Heart right ventricle (tissue), 16 donors: ENCODE measurements at regions not wholly inside any gene's neighbourhood (a gene's known extent, or its start where the extent isn't known, plus 50 kb on each side); places are given as distances from the start of the nearest gene placed in this dataset.

Experiments used
- ATAC-seq, 8 donors: fragments of 200-7000 bp; cut with Tn5 transposase; one replicate each; pipeline ENCODE4 v1.9.1; 2020; ENCODE audit warnings: mild to moderate bottlenecking in 8 of 8, moderate library complexity in 8 of 8, moderate number of reproducible peaks in 1 of 8
- DNase-seq, 2 donors: peaks; one replicate each; pipeline ENCODE4 v3.0.0-alpha.2; 2020
- H3K27ac ChIP-seq, 10 donors: fragments of 200-600 bp; sonication (generic) in 2 of 10; one replicate each; pipeline versions ENCODE4 v1.5.0 to v1.8.0; 2020 to 2022; ENCODE audit warnings: mild to moderate bottlenecking in 3 of 10
- H3K27me3 ChIP-seq, 7 donors: fragments of 200-600 bp; one replicate each; pipeline ENCODE4 v1.8.0; 2021 to 2022; ENCODE audit warnings: mild to moderate bottlenecking in 2 of 7
- H3K36me3 ChIP-seq, 9 donors: fragments of 200-600 bp; sonication (generic) in 1 of 9; one replicate each; pipeline versions ENCODE4 v1.5.0 to v1.8.0; 2020 to 2022; ENCODE audit warnings: mild to moderate bottlenecking in 2 of 9
- H3K4me1 ChIP-seq, 9 donors: fragments of 200-600 bp; sonication (generic) in 1 of 9; one replicate each; pipeline versions ENCODE4 v1.5.0 to v1.8.0; 2020 to 2022; ENCODE audit warnings: mild to moderate bottlenecking in 4 of 9
- H3K4me3 ChIP-seq, 10 donors: fragments of 200-600 bp; sonication (generic) in 2 of 10; one replicate each; pipeline versions ENCODE4 v1.5.0 to v1.8.0; 2020 to 2022; ENCODE audit warnings: mild to moderate bottlenecking in 7 of 10, moderate library complexity in 2 of 10
- H3K9me3 ChIP-seq, 11 donors: fragments of 200-600 bp in 10 of 11; sonication (generic) in 2 of 11; one replicate each; pipeline versions ENCODE4 v1.5.0 to v1.8.0; 2013 to 2022; ENCODE audit warnings: mild to moderate bottlenecking in 2 of 11, control low read depth in 1 of 11, moderate library complexity in 1 of 11
- CTCF ChIP-seq, 9 donors: fragments of 200-600 bp; sonication (generic) in 2 of 9; IDR thresholded peaks; one replicate each; pipeline versions ENCODE4 v1.5.0 to v1.8.0; 2021 to 2022; ENCODE audit warnings: antibody characterized with exemption in 9 of 9, mild to moderate bottlenecking in 5 of 9, moderate library complexity in 1 of 9
- WGBS, 2 donors: extraction: QIAGEN DNeasy Blood & Tissue Kit; methylation state at CpG; one replicate each; pipeline ENCODE4 v1.1.7; 2013; ENCODE audit warnings: inconsistent platforms in 1 of 2; 5-methylcytosine and 5-hydroxymethylcytosine counted together
- intact Hi-C, 10 donors: fragments of 100-400 bp; cut with DNase I; formaldehyde crosslinking; loops; one replicate each; pipeline versions ENCODE4 v1.11.1 to v1.14.2; 2022
- donor health status: Arrhythmogenic right ventricular cardiomyopathy.
- donor health status: ischemic (EF 13 %, LVEDD 7.1; RV severe dilation, severe dysfunction).
- donor health status: healthy with polysubstance abuse.
- donor health status: DM: no; HTN: yes; CAD: no.
- donor health status: DM: no; HTN: no; CAD: no.
- donor health status: ischemic (EF 25% LVEDD 6.9; RV normal size, moderate dysfunction).
- donor health status: ischemic (EF 25% LVEDD 5.7; RV mildly dilated, moderate dysfunction).
- donor health status: healthy.
- donor health status: DM: yes; HTN: yes; CAD: no.
- donor health status: Ischemic cardiomyopathy.
- donor health status: ischemic (EF 35%, LVEDD 5.7; RV mildly dilated, moderate dysfunction).
- donor health status: nonischemic (EF 11% LVEDD 7.7; RV severe dilation, severe dysfunction).
- donor health status: DM: yes; HTN: yes; CAD: no.
- donor health status: PGD.
- donor health status: ischemic (EF 29% LVEDD 5.4; RV normal size, mild dysfunction).
- donor health status: nonischemic (EF 23%, LVEDD 6.1; RV moderate dilation, normal function).

DNA sequence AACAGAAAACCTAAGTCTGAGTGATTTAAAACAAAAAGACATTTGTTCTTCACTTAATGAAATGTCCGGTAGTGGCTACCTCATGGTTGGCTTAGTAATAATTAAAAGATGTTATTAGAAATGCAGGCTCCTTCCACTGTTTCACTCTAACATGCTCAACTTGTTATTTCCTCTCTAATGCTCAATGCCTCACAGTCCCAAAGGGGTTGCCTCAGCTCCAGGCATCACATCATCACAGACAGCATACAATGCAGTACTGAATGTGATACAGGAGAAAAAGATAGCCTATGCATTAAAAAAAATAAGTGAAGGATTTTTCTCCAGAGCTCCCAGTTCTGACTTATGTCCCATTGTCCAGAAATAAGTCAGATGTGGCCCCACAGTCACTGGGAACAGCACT is 1077.0 kb upstream of the TMEM132C start:
- intact Hi-C loops, result no loop called here
- DNase-seq, result no peak
- no peak for ATAC-seq

DNA sequence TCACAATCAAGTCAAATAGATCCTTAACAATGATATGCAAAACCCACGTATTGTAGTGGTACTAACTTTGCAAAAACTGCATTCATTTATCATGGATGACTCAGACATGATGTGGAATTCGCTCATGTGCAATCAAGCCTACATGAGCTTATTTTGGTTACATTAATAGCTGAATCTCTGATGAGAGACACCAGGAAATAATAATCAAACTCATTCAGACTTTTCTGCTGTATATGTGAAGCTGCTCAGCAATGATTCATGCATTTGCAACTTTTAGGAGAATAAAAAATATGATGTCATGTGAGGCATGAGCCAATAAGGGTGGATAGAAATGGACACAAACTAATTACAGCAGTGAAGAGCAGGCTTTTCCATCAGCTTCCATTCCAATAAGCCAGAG is 1075.8 kb upstream of the TMEM132C start:
- WGBS, 2 donors, result 61 to 75% methylated on average over 2 of the region's 2 CpGs
- Histone ChIP-seq H3K9me3 (peaks cover 0 to 9% (median 0%) of the 10 kb centered on the region in 11 donors), H3K4me1 (no peaks in the 10 kb centered on the region), H3K27ac (no peak overlapping the region), H3K27me3 (peaks cover 0 to 13% (median 0%) of the 10 kb centered on the region in 7 donors), H3K4me3 (no peak overlapping the region), H3K36me3 (no peaks in the 10 kb centered on the region)
- TF ChIP-seq CTCF (IDR thresholded peaks at IDR 0.05), result no peak
- intact Hi-C loops, result no loop called here
- ATAC-seq (no peak), DNase-seq (no peak)

More for the DNA sequence above, 1077.0 kb upstream of the TMEM132C start:
- no peaks in the 10 kb centered on the region for H3K36me3 ChIP-seq
- peaks cover 0 to 10% (median 0%) of the 10 kb centered on the region in 7 donors for H3K27me3 ChIP-seq
- no peak overlapping the region for H3K4me3 ChIP-seq
- no peak overlapping the region for H3K27ac ChIP-seq
- WGBS, 2 donors, result 94 to 100% methylated on average over 1 of the region's 1 CpG
- no peaks in the 10 kb centered on the region for H3K4me1 ChIP-seq
- no peak for TF ChIP-seq CTCF (IDR thresholded peaks at IDR 0.05)
- peaks cover 0 to 9% (median 0%) of the 10 kb centered on the region in 11 donors for H3K9me3 ChIP-seq

DNA sequence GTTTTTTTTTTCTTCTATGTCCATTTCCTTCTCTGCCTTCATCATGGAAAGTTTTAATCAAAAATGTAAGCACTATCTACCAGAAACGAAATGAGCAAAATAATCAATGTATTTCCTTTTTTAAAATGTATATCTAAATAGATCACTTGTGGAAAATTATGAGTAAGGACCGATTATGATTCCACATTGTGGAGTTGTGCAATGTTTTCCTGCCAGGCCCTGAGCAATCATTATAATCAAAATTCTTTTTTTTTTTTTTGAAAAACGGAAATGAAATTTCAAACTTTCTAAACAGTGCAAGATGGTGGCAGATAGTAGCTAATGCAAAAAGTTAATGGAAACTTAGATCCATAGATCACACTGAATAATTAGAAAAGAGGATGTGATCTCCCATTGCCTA is 1074.6 kb upstream of the TMEM132C start:
- H3K27ac ChIP-seq, result no peak overlapping the region
- no peak overlapping the region for H3K4me3 ChIP-seq
- no peak for ATAC-seq
- H3K27me3 ChIP-seq, result peaks cover 0 to 22% (median 0%) of the 10 kb centered on the region in 7 donors
- no peak for DNase-seq
- H3K4me1 ChIP-seq, result no peaks in the 10 kb centered on the region
- intact Hi-C loops, result no loop called here
- H3K9me3 ChIP-seq, result peaks cover 0 to 9% (median 0%) of the 10 kb centered on the region in 11 donors
- 46 to 54% methylated on average over 3 of the region's 3 CpGs for WGBS, 2 donors
- no peak for TF ChIP-seq CTCF (IDR thresholded peaks at IDR 0.05)
- no peaks in the 10 kb centered on the region for H3K36me3 ChIP-seq

- Histone ChIP-seq H3K27ac (no peak overlapping the region), H3K4me1 (no peaks in the 10 kb centered on the region), H3K9me3 (peaks cover 0 to 9% (median 0%) of the 10 kb centered on the region in 11 donors), H3K4me3 (no peak overlapping the region), H3K27me3 (peaks cover 0 to 22% (median 0%) of the 10 kb centered on the region in 7 donors), H3K36me3 (no peaks in the 10 kb centered on the region)
- intact Hi-C loops, result no loop called here
- no peak for TF ChIP-seq CTCF (IDR thresholded peaks at IDR 0.05)
- no peak for ATAC-seq
- 77 to 83% methylated on average over 2 of the region's 2 CpGs for WGBS, 2 donors
- no peak for DNase-seq
These were observed 1073.6 kb upstream of the TMEM132C start for GRCh38 chr12:127193341-127193740.
